GM12878 (cell line): ENCODE measurements at regions not wholly inside any gene's neighbourhood (a gene's known extent, or its start where the extent isn't known, plus 50 kb on each side); places are given as distances from the start of the nearest gene placed in this dataset.

Experiments
- ESRRA ChIP-seq: IDR thresholded peaks from 2 replicates; pipeline ENCODE4 v1.6.1; 2012; ENCODE audit warnings: mild to moderate bottlenecking, low read length, improper control_type of control experiment
- PBX3 ChIP-seq: IDR thresholded peaks from 2 replicates; pipeline ENCODE4 v1.6.1; 2011; ENCODE audit warnings: mild to moderate bottlenecking, low read depth, low read length, moderate library complexity; ENCODE audit not compliant: insufficient replicate concordance
- PRDM15 ChIP-seq: fragments of 450-650 bp; formaldehyde crosslinking; IDR thresholded peaks from 2 replicates; pipeline ENCODE4 v1.4.0; 2020; ENCODE audit warnings: mild to moderate bottlenecking, moderate library complexity
- ZNF217 ChIP-seq: fragments of 450-650 bp; IDR thresholded peaks from 2 replicates; pipeline ENCODE4 v1.6.1; 2017; ENCODE audit warnings: antibody characterized with exemption, mild to moderate bottlenecking

- TF ChIP-seq PRDM15 (CRISPR knock-in tag) = no peak
- TF ChIP-seq PBX3 = no peak
- no peak for TF ChIP-seq ZNF217
- TF ChIP-seq ESRRA = no peak
Measured at GRCh38 chr2:9771481-9772017, 71.7 kb upstream of the TAF1B start.
